HG03575 (cell line): ENCODE measurements at regions not wholly inside any gene's neighbourhood (a gene's known extent, or its start where the extent isn't known, plus 50 kb on each side); places are given as distances from the start of the nearest gene placed in this dataset.
"Not testable (repeated sequence)": the region's sequence is repeated elsewhere in the genome, so short reads cannot be mapped to it uniquely, and the experiment has no call there.

Source experiments
- ATAC-seq: cut with Tn5 transposase; IDR thresholded peaks from one replicate; pipeline ENCODE4 v1.9.1; 2021; ENCODE audit not compliant: unreplicated experiment, insufficient number of reproducible peaks, low FRiP score; ENCODE audit errors: extremely low read depth

GRCh38 chr7:79806161-79806734 is 328.4 kb upstream of the GNAI1 start:
- no peak for ATAC-seq

GRCh38 chr7:79790656-79791262 is 337.3 kb upstream of the MAGI2 start:
- no peak for ATAC-seq

- no peak for ATAC-seq
Measured at GRCh38 chr7:79789584-79790345, 336.3 kb upstream of the MAGI2 start.

- ATAC-seq: no peak
Measured at GRCh38 chr7:79787623-79788022, 334.2 kb upstream of the MAGI2 start.

GRCh38 chr7:79787096-79787495 is 333.6 kb upstream of the MAGI2 start:
- no peak for ATAC-seq

GRCh38 chr7:79786187-79786586 is 332.7 kb upstream of the MAGI2 start:
- no peak for ATAC-seq

GRCh38 chr7:79785556-79785955 is 332.1 kb upstream of the MAGI2 start:
- no peak for ATAC-seq

GRCh38 chr7:79782906-79783305 is 329.4 kb upstream of the MAGI2 start:
- no peak for ATAC-seq

- ATAC-seq: no peak
Measured at GRCh38 chr7:79782256-79782655, 328.8 kb upstream of the MAGI2 start.

GRCh38 chr7:79781716-79782115 is 328.2 kb upstream of the MAGI2 start:
- no peak for ATAC-seq

- ATAC-seq: no peak
Measured at GRCh38 chr7:79778786-79779770, 325.6 kb upstream of the MAGI2 start.

GRCh38 chr7:79775911-79776310 is 322.4 kb upstream of the MAGI2 start:
- ATAC-seq: no peak

- no peak for ATAC-seq
Measured at GRCh38 chr7:79774150-79774549, 320.7 kb upstream of the MAGI2 start.

- ATAC-seq: no peak
Measured at GRCh38 chr7:79770970-79771369, 317.5 kb upstream of the MAGI2 start.

GRCh38 chr7:79770063-79770462 is 316.6 kb upstream of the MAGI2 start:
- no peak for ATAC-seq

- ATAC-seq: not testable (repeated sequence)
Measured at GRCh38 chr7:79767876-79768560, 314.6 kb upstream of the MAGI2 start.

GRCh38 chr7:79767192-79767591 is 313.7 kb upstream of the MAGI2 start:
- not testable (repeated sequence) for ATAC-seq

GRCh38 chr7:79761876-79762429 is 308.5 kb upstream of the MAGI2 start:
- ATAC-seq: no peak
